GM19395 (cell line): ENCODE measurements at regions not wholly inside any gene's neighbourhood (a gene's known extent, or its start where the extent isn't known, plus 50 kb on each side); places are given as distances from the start of the nearest gene placed in this dataset.
"Not testable (repeated sequence)": the region's sequence is repeated elsewhere in the genome, so short reads cannot be mapped to it uniquely, and the experiment has no call there.

ENCODE experiments used
- ATAC-seq: cut with Tn5 transposase; IDR thresholded peaks from one replicate; pipeline ENCODE4 v1.9.1; 2021; ENCODE audit warnings: mild to moderate bottlenecking, moderate library complexity; ENCODE audit not compliant: unreplicated experiment

DNA sequence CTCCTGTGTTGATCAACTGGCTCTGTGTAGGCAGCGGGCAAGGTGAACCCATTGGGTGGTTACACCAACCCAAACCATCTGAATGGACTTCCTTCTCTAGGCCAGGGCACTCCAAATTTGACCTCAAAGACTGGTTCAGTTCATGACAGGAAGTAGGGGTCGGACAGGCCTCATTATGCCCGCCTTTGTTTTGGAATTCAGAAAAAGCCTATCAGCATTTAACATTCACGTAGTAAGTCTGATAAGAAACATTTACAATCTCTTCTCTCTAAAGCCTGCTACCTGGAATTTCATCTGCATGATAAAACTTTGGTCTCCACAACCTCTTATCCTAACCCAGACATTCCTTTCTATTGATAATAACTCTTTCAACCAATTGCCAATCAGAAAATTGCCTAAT is 97.1 kb upstream of the ETV3 start:
- no peak for ATAC-seq

- no peak for ATAC-seq
Measured at GRCh38 chr1:157234705-157235273, 96.6 kb upstream of the ETV3 start.

- peak; percentile 80 for ATAC-seq
Measured at GRCh38 chr1:157233131-157233530, 94.9 kb upstream of the ETV3 start.

GRCh38 chr1:157231846-157232525 is 93.8 kb upstream of the ETV3 start:
- ATAC-seq: no peak

GRCh38 chr1:157230500-157230899 is 92.3 kb upstream of the ETV3 start:
- no peak for ATAC-seq

DNA sequence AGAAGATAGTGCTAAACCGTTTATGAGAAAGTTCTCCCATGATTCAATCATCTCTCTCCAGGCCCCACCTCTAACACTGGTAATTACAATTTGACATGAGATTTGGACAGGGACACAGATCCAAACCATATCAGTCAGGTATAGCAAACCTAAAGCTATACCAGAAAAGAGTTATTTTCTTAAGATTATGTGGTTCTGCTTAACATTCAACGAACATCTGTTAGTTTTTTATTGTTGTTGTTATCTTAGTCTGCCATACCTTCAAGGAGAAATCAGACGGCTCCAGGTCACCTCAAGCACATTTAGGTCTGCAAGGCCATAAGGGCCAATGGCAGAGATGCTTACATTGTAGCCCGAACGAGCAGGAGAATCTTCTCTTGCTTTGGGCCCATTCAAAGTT is 89.5 kb upstream of the ETV3 start:
- ATAC-seq: no peak

- ATAC-seq: no peak
Measured at GRCh38 chr1:157226739-157227138, 88.5 kb upstream of the ETV3 start.

- ATAC-seq: no peak
Measured at GRCh38 chr1:157219600-157219999, 81.4 kb upstream of the ETV3 start.

GRCh38 chr1:157219182-157219581 is 81.0 kb upstream of the ETV3 start:
- no peak for ATAC-seq

DNA sequence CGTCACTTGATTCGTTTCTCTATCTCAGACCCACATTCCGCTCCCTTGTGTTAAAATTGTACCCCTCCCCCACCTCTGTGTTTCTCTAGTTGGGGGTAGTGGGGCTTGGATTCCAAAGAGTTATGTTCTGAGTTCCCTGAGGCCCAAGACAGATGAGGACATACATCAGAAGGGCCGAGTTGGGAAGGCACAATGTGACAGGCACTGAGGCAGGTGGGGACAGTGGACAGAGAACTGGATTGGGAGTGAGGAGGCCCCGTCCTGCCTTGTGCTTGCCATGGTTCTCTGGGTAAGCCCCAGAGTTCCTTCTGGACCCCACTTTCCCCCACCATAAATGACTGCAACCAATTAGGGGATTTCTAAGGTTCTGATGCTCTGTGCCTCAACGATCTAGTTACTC is 80.5 kb upstream of the ETV3 start:
- no peak for ATAC-seq

- ATAC-seq: no peak
Measured at GRCh38 chr1:157217486-157217885, 79.3 kb upstream of the ETV3 start.

GRCh38 chr1:157213836-157214235 is 75.6 kb upstream of the ETV3 start:
- ATAC-seq: no peak

DNA sequence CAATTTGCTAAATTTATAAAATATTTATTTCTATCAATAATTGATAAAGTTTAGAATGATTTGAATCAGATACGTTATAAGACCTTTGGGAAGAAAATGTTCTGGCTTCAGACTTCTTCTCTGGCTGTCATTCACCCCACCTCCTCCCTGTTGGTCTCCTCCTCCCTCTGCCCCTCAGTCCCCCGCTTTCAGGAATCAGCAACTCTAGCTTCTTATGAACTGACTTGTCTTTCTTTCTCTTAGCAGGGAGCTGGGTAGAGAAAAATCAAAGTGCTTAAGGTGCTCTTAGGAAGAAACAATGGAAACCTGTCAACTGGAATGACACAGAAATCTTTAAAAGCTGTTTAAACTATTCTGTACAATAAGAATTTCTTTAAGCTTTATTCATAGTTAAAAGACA is 71.3 kb upstream of the ETV3 start:
- ATAC-seq: no peak

DNA sequence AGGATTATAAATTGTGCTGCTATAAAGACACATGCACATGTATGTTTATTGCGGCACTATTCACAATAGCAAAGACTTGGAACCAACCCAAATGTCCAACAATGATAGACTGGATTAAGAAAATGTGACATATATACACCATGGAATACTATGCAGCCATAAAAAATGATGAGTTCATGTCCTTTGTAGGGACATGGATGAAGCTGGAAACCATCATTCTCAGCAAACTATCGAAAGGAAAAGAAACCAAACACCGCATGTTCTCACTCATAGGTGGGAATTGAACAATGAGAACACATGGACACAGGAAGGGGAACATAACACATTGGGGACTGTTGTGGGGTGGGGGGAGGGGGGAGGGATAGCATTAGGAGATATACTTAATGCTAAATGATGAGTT is 67.8 kb upstream of the ETV3 start:
- ATAC-seq: not testable (repeated sequence)

GRCh38 chr1:157203166-157203565 is 65.0 kb upstream of the ETV3 start:
- no peak for ATAC-seq

DNA sequence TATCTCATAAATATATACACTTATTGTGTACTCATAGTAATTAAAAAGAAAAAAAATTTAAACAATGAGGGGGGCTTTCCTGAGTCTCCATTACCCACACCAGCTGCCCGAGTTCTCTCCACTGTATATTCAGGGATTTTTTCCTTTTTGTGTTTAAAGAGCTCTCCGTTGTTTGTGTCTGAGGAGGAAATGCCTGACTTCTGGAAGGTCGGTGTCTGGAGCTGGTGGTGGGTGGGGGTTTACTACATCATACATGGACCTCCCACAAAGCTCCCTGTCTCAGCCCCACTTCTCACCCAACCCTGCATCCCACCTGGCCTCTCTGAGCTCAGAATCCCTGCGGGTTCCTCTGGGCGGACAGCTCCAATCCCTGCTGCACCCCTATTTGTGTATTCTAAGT is 64.1 kb upstream of the ETV3 start:
- ATAC-seq: no peak

DNA sequence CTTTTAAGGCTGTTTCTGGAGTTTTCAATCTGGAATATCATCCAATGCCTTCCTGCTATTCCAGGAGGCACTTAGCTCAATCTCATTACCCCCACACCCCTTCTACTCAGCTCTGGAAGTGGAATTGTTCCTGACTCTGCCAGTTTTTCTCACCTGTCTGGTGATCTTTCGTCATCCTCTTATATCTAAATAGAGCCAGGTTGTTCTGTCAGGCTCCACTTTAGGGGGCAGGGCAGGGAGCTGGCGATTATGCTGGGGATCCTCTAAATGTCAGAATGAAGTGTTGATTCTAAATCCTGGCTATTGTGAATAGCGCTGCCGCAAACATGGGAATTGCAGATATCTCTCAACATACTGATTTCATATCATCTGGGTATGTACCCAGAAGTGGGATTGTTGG is 63.6 kb upstream of the ETV3 start:
- no peak for ATAC-seq

DNA sequence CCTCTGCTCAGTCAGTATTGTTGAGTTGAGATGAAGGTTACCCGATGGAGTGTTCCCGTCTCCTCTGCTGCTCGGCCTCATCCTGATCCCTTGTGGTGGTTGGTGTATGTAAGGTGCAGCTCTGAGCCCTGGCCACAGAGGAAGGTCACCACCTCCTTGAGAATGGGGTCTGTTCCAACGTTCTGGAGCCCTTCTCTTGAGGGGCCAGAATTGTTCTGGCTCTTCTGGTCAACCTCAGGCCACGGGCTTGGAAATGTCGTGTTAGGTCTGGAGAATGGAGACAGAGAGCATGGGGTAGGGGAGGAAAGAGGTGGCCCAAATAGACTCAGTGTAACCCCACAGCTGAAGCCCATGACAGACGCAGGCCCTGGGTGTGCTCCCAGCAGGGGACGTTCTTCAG is 62.3 kb upstream of the ETV3 start:
- ATAC-seq: no peak

DNA sequence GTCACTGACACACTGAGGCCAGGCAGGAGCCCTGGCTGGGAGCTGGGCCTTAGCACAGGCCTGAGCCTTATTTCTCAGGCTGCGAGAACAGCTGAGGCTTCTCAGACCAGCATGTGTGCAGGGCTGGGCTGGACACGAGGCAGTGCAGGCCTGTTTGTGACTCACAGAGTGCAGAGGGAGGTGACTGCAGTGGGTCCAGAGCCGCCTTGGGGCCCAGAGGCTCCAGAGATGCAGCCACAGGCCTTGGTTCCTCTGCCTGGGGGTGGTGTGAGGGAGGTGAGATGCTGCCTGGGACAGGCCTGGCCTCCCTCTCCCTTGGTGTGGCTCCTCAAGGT is 61.2 kb upstream of the ETV3 start:
- no peak for ATAC-seq

DNA sequence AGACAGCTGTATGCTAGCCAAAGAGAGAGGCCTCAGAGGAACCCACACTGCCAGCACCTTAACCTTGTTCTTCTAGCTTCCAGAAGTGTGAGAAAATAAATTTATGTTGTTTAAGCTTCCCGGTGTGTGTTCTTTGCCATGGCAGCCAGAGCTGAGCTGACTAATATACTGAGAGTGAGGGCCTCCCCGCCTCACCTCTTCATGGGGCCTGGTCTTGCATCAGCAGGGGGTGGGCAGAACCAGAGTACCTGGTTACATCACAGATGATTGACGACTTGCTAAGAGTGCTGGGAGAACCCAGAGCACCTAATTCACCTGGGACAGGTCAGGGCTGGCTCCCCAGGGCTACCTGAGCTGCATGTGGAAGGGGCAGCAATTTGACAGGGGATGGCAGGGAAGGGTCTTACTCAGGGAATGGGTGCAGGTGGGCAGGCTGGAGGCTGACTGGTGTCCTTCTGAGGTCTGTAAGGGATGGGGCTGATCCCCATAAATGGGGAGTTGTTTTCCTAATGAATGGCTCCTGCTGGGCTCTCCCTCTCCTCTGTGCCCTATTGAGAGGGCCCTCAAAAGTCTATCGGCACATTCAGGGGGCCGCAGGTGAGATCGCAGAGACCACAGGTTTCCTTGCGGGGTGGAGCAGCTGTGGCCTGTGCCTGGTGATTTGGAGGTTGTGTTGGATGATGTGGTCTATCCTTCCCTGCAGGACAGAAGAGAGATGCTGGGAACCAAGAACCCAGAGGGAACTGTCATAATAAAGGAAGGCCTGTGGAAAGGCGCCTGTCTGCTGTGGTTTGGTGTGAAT is 60.6 kb upstream of the ETV3 start:
- no peak for ATAC-seq

GRCh38 chr1:157197906-157198435 is 59.8 kb upstream of the ETV3 start:
- no peak for ATAC-seq
